ACHN (cell line): ENCODE measurements at regions not wholly inside any gene's neighbourhood (a gene's known extent, or its start where the extent isn't known, plus 50 kb on each side); places are given as distances from the start of the nearest gene placed in this dataset.
"Not testable (repeated sequence)": the region's sequence is repeated elsewhere in the genome, so short reads cannot be mapped to it uniquely, and the experiment has no call there.

Source experiments
- DNase-seq: peaks from one replicate; pipeline ENCODE4 v3.0.0-alpha.2; 2015
- in situ Hi-C: cut with HindIII; loops from 2 replicates; pipeline ENCODE4 v1.10.0; 2017; ENCODE audit warnings: low sequenced_read_pairs, low pct_ligation_motif_present, low pct_unique_long_range_greater_than_20kb

DNA sequence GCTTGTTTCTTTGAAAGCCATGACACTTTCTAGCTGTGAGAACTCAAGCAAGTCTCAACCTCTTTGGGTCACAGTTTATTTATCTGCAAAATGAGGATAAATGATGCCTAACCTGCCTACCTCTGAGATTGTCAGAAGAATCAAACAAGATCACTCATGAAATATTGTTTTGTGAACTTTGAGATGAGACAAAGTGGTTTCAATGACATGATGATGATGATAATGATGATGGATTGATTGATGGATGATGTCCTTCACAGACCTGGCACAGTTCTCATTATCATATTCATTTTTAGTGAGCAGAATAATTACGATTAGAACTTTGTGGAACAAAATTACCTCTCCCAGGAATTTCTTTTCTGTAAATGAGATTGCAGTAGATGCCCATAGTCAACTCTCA is 129.2 kb downstream of the HHIPL2 start:
- in situ Hi-C loops, result no loop called here
- DNase-seq, result no peak

- in situ Hi-C loops, result no loop called here
Observed at GRCh38 chr1:222417264-222417663, 130.6 kb downstream of the HHIPL2 start.

GRCh38 chr1:222416001-222416791 is 131.7 kb downstream of the HHIPL2 start:
- no peak for DNase-seq
- in situ Hi-C loops, result no loop called here

More at GRCh38 chr1:222417264-222417663, 130.6 kb downstream of the HHIPL2 start:
- no peak for DNase-seq

- in situ Hi-C loops, result no loop called here
Observed at GRCh38 chr1:222415441-222415840, 132.5 kb downstream of the HHIPL2 start.

DNA sequence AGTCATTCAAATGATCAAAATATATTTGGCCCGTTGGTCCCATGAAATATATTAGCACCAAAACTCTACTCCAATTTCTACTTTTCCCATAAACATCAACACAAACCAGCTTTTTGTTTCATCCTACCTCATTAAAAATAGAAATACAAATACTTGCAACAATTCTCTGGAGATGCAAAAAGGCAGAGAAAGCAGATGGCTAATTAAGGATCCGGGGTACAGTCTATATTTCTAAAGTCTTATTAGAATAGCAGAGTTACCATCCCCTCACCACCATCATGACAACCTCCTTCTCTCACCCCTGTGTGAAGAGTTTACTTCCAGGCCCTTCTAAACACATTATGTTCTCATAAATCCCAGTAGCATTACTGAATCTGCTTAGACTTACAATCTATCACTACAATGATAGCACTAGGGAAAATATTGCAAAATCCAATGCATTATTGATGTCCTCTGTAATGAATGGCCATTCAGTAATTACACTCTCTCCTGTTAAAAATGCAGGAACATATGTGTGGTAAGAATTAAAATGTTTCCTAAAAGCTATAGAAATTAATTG is 133.8 kb downstream of the HHIPL2 start:
- no peak for DNase-seq
- in situ Hi-C loops, result no loop called here

More at GRCh38 chr1:222415441-222415840, 132.5 kb downstream of the HHIPL2 start:
- DNase-seq, result no peak

- no peak for DNase-seq
- in situ Hi-C loops, result no loop called here
Observed at GRCh38 chr1:222413436-222413835, 134.5 kb downstream of the HHIPL2 start.

DNA sequence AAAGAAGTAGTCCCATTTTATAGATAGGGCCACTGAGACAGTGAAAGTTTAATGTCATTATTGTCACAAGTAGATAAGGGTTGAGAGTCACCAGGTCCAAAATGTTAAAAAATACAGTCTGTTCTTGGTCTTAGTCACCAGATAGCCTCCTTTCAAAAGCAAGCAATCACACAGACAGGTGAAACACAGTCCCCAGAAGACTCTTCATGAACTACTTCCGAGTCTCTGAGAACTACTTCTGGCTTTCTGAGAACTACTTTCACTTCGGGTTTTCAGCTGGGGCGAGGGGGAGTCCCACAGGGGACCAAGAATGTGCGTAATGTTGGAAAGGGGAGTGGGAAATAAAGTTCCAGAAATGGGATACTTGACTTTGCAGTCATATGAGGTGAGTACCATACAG is 143.2 kb downstream of the HHIPL2 start:
- no peak for DNase-seq
- in situ Hi-C loops, result no loop called here

DNA sequence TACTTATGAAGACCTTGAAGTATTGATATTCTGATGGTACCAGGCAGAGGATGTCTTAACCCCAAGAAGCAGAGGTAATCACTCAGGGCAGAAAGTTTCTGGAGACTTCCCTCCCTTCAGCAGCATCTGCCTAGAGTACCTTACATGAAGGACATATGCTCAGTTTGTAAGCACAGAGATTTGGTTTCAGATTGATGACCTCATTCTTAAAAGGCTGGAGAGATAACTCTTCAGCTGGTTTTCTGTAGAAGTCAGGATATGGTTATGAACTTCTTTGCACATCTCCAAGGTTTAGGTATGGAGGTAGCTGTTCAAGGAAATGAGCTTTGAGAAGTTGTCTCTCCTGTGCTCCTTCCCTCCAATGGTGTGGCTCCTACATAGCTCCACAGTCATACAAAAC is 148.7 kb downstream of the HHIPL2 start:
- DNase-seq, result no peak
- in situ Hi-C loops, result no loop called here

- DNase-seq, result no peak
- in situ Hi-C loops, result no loop called here
Observed at GRCh38 chr1:222394224-222394623, 153.7 kb downstream of the HHIPL2 start.

- in situ Hi-C loops, result no loop called here
- DNase-seq, result no peak
Observed at GRCh38 chr1:222392556-222392955, 155.3 kb downstream of the HHIPL2 start.

DNA sequence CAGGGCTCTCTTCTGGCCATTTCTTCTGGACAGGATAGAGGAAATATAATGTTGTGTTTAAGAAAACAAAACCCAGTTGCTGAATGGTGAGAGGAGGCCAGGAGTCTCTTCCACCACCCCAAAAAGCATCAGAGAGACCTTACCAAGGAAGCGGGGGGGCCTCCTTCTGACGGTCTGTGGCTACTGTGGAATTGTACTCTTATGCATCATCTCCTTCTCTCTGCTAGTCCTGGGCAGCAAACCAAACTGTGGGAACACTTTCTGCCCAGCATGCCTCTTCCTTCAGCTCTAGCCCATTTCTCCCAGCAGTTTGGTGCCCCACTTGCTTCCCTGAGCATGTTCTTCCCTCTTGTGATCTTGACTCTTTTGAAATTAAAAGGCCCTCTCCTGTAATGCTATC is 157.7 kb downstream of the HHIPL2 start:
- in situ Hi-C loops, result no loop called here
- no peak for DNase-seq

DNA sequence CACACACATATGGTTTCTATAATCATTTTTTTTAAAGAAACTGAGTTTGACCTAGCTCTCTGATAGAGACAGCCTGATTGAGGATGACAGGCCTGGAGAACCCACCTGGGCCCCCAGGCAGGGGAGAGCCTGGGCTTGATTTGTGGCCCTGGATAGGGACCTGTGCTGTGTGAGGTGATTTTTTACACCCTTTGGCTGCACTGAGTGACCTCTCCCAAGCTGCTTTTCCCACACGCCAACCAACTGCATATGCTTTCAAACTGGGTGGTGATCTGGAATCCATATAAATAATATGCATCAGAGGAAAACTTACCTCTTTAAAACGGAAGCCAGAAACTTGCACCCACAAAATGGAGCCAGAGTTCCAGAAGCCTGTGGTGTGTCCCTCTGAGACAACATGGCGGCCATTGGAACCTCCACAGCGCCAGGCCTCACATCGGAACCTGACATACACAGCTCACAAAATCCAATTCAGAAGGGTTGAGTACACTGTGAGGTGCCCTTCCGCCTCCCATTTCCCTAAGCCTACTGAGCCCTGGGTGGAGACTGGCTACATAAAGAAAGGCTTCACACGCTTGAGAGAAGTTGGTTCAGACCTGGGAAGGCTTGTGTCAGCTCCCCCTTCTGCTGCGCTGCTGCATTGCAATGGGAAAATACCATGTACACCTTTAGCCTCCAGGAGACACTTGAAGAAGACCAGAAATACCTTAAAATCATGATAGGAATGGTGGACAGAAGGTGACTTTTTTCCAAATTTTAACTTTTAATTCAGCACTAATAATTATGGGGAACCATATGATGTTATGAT is 160.7 kb downstream of the HHIPL2 start:
- peak; percentile 6 for DNase-seq
- in situ Hi-C loops, result no loop called here

- in situ Hi-C loops, result no loop called here
- DNase-seq, result no peak
Observed at GRCh38 chr1:222385955-222386354, 161.9 kb downstream of the HHIPL2 start.

DNA sequence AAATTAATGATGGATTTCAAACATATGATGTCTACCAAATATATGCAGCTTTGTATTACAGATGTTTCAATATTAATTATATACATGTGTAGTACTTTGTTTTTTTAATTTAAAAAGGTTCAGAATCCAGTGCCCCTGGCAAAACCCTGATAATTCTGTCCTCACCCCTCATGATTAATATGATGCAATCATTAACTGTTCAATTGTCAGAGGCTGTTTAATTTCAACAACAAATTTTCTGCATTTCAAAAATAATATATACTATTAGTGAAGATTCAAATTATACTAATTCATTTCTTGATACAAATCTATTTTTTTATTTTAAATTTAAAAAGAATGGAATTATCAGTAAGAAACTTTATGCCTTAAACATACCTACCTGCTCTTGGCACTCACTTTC is 162.6 kb downstream of the HHIPL2 start:
- in situ Hi-C loops, result no loop called here
- DNase-seq, result no peak

- DNase-seq, result no peak
- in situ Hi-C loops, result no loop called here
Observed at GRCh38 chr1:222384531-222384930, 163.4 kb downstream of the HHIPL2 start.

- DNase-seq, result no peak
Observed at GRCh38 chr1:222382171-222382570, 165.7 kb downstream of the HHIPL2 start.

GRCh38 chr1:222377428-222378088 is 170.3 kb downstream of the HHIPL2 start:
- in situ Hi-C loops, result no loop called here
- DNase-seq, result no peak

More at GRCh38 chr1:222382171-222382570, 165.7 kb downstream of the HHIPL2 start:
- in situ Hi-C loops, result no loop called here

- DNase-seq, in situ Hi-C loops: not testable (repeated sequence)
Observed at GRCh38 chr1:222376791-222377190, 171.1 kb downstream of the HHIPL2 start.

DNA sequence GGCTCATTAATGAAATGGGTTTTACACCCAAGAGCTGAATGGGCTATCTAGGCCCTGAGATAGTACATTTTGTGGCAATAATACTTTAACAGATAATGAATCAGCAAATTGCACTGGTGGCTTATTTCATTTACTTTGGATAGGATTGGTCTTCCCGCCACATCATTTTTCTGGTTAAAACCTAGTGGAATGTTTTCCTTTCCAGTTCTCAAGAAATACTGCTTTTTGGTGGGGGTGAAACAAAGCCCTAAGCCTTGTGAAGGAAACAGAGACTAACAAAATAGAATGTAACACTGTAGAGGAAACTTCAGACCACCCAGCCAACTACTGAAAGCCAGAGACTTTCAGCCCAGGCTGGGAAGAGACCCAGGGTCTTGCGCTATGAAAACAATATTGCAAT is 172.2 kb downstream of the HHIPL2 start:
- in situ Hi-C loops, result no loop called here
- DNase-seq, result no peak
